H1 (cell line): ENCODE measurements at regions not wholly inside any gene's neighbourhood (a gene's known extent, or its start where the extent isn't known, plus 50 kb on each side); places are given as distances from the start of the nearest gene placed in this dataset.

ENCODE experiments used
- CTCF ChIA-PET: fragments of 300-600 bp; sonication (Branson Sonifier 250); formaldehyde crosslinking; loops from one replicate; lab custom pipeline; 2021; ENCODE audit not compliant: partially characterized antibody; lab: Charles Lee
- POLR2A ChIA-PET: fragments of 300-600 bp; sonication (Branson Sonifier 250); formaldehyde crosslinking; loops from one replicate; lab custom pipeline; 2021; ENCODE audit warnings: inconsistent platforms; ENCODE audit not compliant: partially characterized antibody; lab: Charles Lee
- DNase-seq, 2 experiments: peaks; one replicate each; pipeline versions ENCODE4 v3.0.0 to v3.0.0-alpha.2; 2010 to 2022; ENCODE audit warnings: low spot score in 2 of 2, low read depth in 1 of 2, mixed read lengths in 1 of 2
- FAIRE-seq: peaks from 2 replicates; lab custom pipeline; 2011; peaks lifted over from hg19 to GRCh38; lab: Jason Lieb, UNC
- H2AFZ ChIP-seq: 2 replicates; pipeline ENCODE4 v1.8.1; 2012; ENCODE audit warnings: low read length, inconsistent platforms
- H2AK5ac ChIP-seq: 2 replicates; pipeline ENCODE4 v1.6.1; 2013; ENCODE audit warnings: low read depth, low read length
- H2BK120ac ChIP-seq: replicated peaks from 2 replicates; pipeline ENCODE3; 2013; ENCODE audit warnings: low read depth, low read length, inconsistent platforms
- H2BK12ac ChIP-seq: 2 replicates; pipeline ENCODE4 v1.6.1; 2013; ENCODE audit warnings: low read depth, low read length
- H2BK15ac ChIP-seq: 2 replicates; pipeline ENCODE4 v1.6.1; 2013; ENCODE audit warnings: low read length
- H2BK20ac ChIP-seq: 2 replicates; pipeline ENCODE4 v1.6.1; 2013; ENCODE audit warnings: low read length
- H2BK5ac ChIP-seq: 2 replicates; pipeline ENCODE4 v1.6.1; 2013; ENCODE audit warnings: low read depth, low read length
- H3K14ac ChIP-seq: 2 replicates; pipeline ENCODE4 v1.6.1; 2013; ENCODE audit warnings: inconsistent platforms; ENCODE audit not compliant: insufficient read length
- H3K18ac ChIP-seq: 2 replicates; pipeline ENCODE4 v1.6.1; 2013; ENCODE audit warnings: low read length; ENCODE audit errors: extremely low read depth
- H3K23ac ChIP-seq: 2 replicates; pipeline ENCODE4 v1.6.1; 2013; ENCODE audit warnings: inconsistent platforms; ENCODE audit not compliant: insufficient read length
- H3K23me2 ChIP-seq: 2 replicates; pipeline ENCODE4 v1.6.1; 2013; ENCODE audit warnings: low read depth, low read length
- H3K27ac ChIP-seq: 2 replicates; pipeline ENCODE4 v1.6.1; 2011; ENCODE audit warnings: low read depth, low read length, inconsistent platforms
- H3K27me3 ChIP-seq, 4 experiments: replicated peaks in 1 of 4; 1 replicate in 1 of 4; 2 replicates in 3 of 4; pipeline versions ENCODE4 v1.6.1 to v1.8.1; 2011 to 2013; ENCODE audit warnings: low read length in 3 of 4, mild to moderate bottlenecking in 3 of 4, inconsistent platforms in 2 of 4, mixed read lengths in 2 of 4, moderate library complexity in 1 of 4; ENCODE audit not compliant: control insufficient read depth in 3 of 4, insufficient read depth in 3 of 4; ENCODE audit errors: extremely low read depth in 1 of 4
- H3K36me3 ChIP-seq, 4 experiments: 2 replicates each; pipeline versions ENCODE4 v1.6.1 to v1.8.1; 2011 to 2013; ENCODE audit warnings: mild to moderate bottlenecking in 4 of 4, low read length in 3 of 4, moderate library complexity in 2 of 4, control low read depth in 1 of 4, inconsistent platforms in 1 of 4; ENCODE audit not compliant: insufficient read depth in 4 of 4, control insufficient read depth in 2 of 4
- H3K4ac ChIP-seq: replicated peaks from 2 replicates; pipeline ENCODE3; 2013; ENCODE audit warnings: low read length, low read depth, mixed read lengths, inconsistent platforms; ENCODE audit not compliant: insufficient read length
- H3K4me1 ChIP-seq, 4 experiments: replicated peaks in 1 of 4; 1 replicate in 1 of 4; 2 replicates in 3 of 4; pipeline versions ENCODE4 v1.6.1 to v1.8.1; 2011 to 2013; ENCODE audit warnings: low read length in 3 of 4, inconsistent platforms in 2 of 4, mixed read lengths in 1 of 4; ENCODE audit not compliant: insufficient read depth in 4 of 4, control insufficient read depth in 3 of 4
- H3K4me2 ChIP-seq, 2 experiments: 2 replicates each; pipeline versions ENCODE4 v1.6.1 to v1.8.1; 2011 to 2013; ENCODE audit warnings: low read depth in 2 of 2, low read length in 2 of 2, control low read depth in 1 of 2, inconsistent platforms in 1 of 2, mild to moderate bottlenecking in 1 of 2; ENCODE audit not compliant: insufficient read depth in 1 of 2
- H3K4me3 ChIP-seq, 4 experiments: fragments of 200-600, 300-600 bp in 1 of 4; sonication (generic), shearing (Covaris generic), sonication (Bioruptor Twin) in 1 of 4; 2 replicates each; pipeline versions ENCODE4 v1.5.1 to v1.8.1; 2011 to 2016; ENCODE audit warnings: low read length in 4 of 4, low read depth in 3 of 4, control low read depth in 2 of 4, inconsistent platforms in 2 of 4, mild to moderate bottlenecking in 2 of 4, mixed read lengths in 1 of 4, moderate library complexity in 1 of 4; ENCODE audit not compliant: insufficient read depth in 2 of 4; ENCODE audit errors: extremely low read depth in 1 of 4
- H3K56ac ChIP-seq: replicated peaks from 2 replicates; pipeline ENCODE3; 2013; ENCODE audit warnings: low read depth, mild to moderate bottlenecking, mixed read lengths, low read length, inconsistent platforms; ENCODE audit not compliant: insufficient read length
- H3K79me1 ChIP-seq: 2 replicates; pipeline ENCODE4 v1.6.1; 2013; ENCODE audit warnings: low read depth, low read length, control low read depth
- H3K79me2 ChIP-seq, 2 experiments: 2 replicates each; pipeline versions ENCODE4 v1.6.1 to v1.8.1; 2012 to 2013; ENCODE audit warnings: low read length in 2 of 2, mild to moderate bottlenecking in 2 of 2, inconsistent platforms in 1 of 2; ENCODE audit not compliant: insufficient read depth in 2 of 2, control insufficient read depth in 1 of 2
- H3K9ac ChIP-seq, 4 experiments: replicated peaks in 1 of 4; 1 replicate in 1 of 4; 2 replicates in 3 of 4; pipeline versions ENCODE4 v1.6.1 to v1.8.1; 2011 to 2013; ENCODE audit warnings: low read depth in 3 of 4, low read length in 3 of 4, control low read depth in 2 of 4, mild to moderate bottlenecking in 2 of 4, moderate library complexity in 2 of 4, inconsistent platforms in 1 of 4; ENCODE audit errors: extremely low read depth in 1 of 4
- H3K9me3 ChIP-seq, 2 experiments: 2 replicates each; pipeline versions ENCODE4 v1.6.1 to v1.8.1; 2012 to 2013; ENCODE audit warnings: mild to moderate bottlenecking in 2 of 2, moderate library complexity in 2 of 2, control low read depth in 1 of 2, inconsistent platforms in 1 of 2, low read depth in 1 of 2, low read length in 1 of 2, mixed read lengths in 1 of 2; ENCODE audit not compliant: insufficient read depth in 2 of 2
- H4K20me1 ChIP-seq, 2 experiments: replicated peaks in 1 of 2; 2 replicates each; pipeline versions ENCODE3 to v1.8.1; 2011 to 2013; ENCODE audit warnings: inconsistent platforms in 2 of 2, low read length in 2 of 2, mild to moderate bottlenecking in 1 of 2; ENCODE audit not compliant: insufficient read depth in 2 of 2, control insufficient read depth in 1 of 2
- H4K5ac ChIP-seq: 2 replicates; pipeline ENCODE4 v1.6.1; 2013; ENCODE audit warnings: low read length, low read depth, mixed read lengths, inconsistent platforms; ENCODE audit not compliant: insufficient read length
- H4K8ac ChIP-seq: 2 replicates; pipeline ENCODE4 v1.8.0; 2013; ENCODE audit warnings: mild to moderate bottlenecking, moderate library complexity, low read length, inconsistent platforms; ENCODE audit not compliant: insufficient read depth; ENCODE audit errors: extremely low read depth
- H4K91ac ChIP-seq: replicated peaks from 2 replicates; pipeline ENCODE3; 2013; ENCODE audit warnings: low read length, mixed read lengths, inconsistent platforms; ENCODE audit not compliant: insufficient read length
- POLR2A ChIP-seq, 2 experiments: IDR thresholded peaks; 1 replicate in 1 of 2; 2 replicates in 1 of 2; pipeline ENCODE4 v1.6.1; 2011; ENCODE audit warnings: low read depth in 2 of 2, low read length in 2 of 2, mild to moderate bottlenecking in 2 of 2; ENCODE audit errors: control extremely low read depth in 1 of 2
- POU5F1 ChIP-seq: IDR thresholded peaks from 2 replicates; pipeline ENCODE4 v1.6.1; 2011; ENCODE audit warnings: low read depth, mild to moderate bottlenecking, low read length, moderate library complexity
- RFX5 ChIP-seq: IDR thresholded peaks from 2 replicates; pipeline ENCODE4 v1.6.1; 2011; ENCODE audit warnings: low read depth, low read length, improper control_type of control experiment, borderline replicate concordance
- SIN3A ChIP-seq, 2 experiments: IDR thresholded peaks in 1 of 2; conservative IDR thresholded peaks in 1 of 2; 2 replicates each; pipeline ENCODE4 v1.6.1; 2011 to 2012; ENCODE audit warnings: low read length in 2 of 2, improper control_type of control experiment in 1 of 2, low read depth in 1 of 2, mild to moderate bottlenecking in 1 of 2
- SIX5 ChIP-seq: IDR thresholded peaks from 2 replicates; pipeline ENCODE4 v1.6.1; 2011; ENCODE audit warnings: mild to moderate bottlenecking, low read depth, low read length
- SP1 ChIP-seq: IDR thresholded peaks from 2 replicates; pipeline ENCODE4 v1.6.1; 2011; ENCODE audit warnings: low read depth, low read length
- TAF1 ChIP-seq: IDR thresholded peaks from 2 replicates; pipeline ENCODE4 v1.6.1; 2011; ENCODE audit warnings: mild to moderate bottlenecking, low read depth, low read length
- whole genome bisulfite sequencing, 2 experiments: shearing (Covaris generic) in 1 of 2; methylation state at CpG; one replicate each; pipeline versions ENCODE4 v1.1.6 to v1.1.7; 2013 to 2015; ENCODE audit warnings: low lambda C conversion rate in 2 of 2, mixed read lengths in 2 of 2, inconsistent platforms in 1 of 2, low coverage in 1 of 2, missing lambda C conversion rate in 1 of 2; ENCODE audit not compliant: insufficient replicate concordance in 2 of 2, insufficient coverage in 1 of 2, insufficient read length in 1 of 2; ENCODE audit errors: extremely low coverage in 1 of 2, missing lambda C conversion rate in 1 of 2; 5-methylcytosine and 5-hydroxymethylcytosine counted together

GRCh38 chr4:27931584-27931983 lies 1070.9 kb downstream of the STIM2 start:
- no peak overlapping the region for H4K91ac ChIP-seq
- DNase-seq (no peak), FAIRE-seq (no peak)
- no peak overlapping the region for H3K4me3 ChIP-seq
- no peaks in the 10 kb centered on the region for H3K27me3 ChIP-seq
- H3K9ac ChIP-seq, result no peak overlapping the region
- H2BK5ac ChIP-seq, result no peak overlapping the region
- no peaks in the 10 kb centered on the region for H4K20me1 ChIP-seq
- H3K9me3 ChIP-seq, result no peaks in the 10 kb centered on the region
- no peak overlapping the region for H2AFZ ChIP-seq
- POLR2A ChIA-PET, result no interaction called here
- H3K18ac ChIP-seq, result no peak overlapping the region
- no peak overlapping the region for H3K4me2 ChIP-seq
- H3K27ac ChIP-seq, result no peak overlapping the region
- H2BK20ac ChIP-seq, result no peak overlapping the region
- no peak overlapping the region for H3K23ac ChIP-seq
- H3K79me2 ChIP-seq, result no peaks in the 10 kb centered on the region
- CTCF ChIA-PET, result no interaction called here
- no peaks in the 10 kb centered on the region for H3K36me3 ChIP-seq
- H2AK5ac ChIP-seq, result no peak overlapping the region
- no peak overlapping the region for H3K56ac ChIP-seq
- H3K4me1 ChIP-seq, result no peaks in the 10 kb centered on the region
- H3K4ac ChIP-seq, result no peak overlapping the region
- no peaks in the 10 kb centered on the region for H3K79me1 ChIP-seq
- 87% methylated on average over 1 of the region's 1 CpG; no CpG with 5 or more reads in 1 of the 2 experiments for WGBS, 2 experiments
- H4K8ac ChIP-seq, result no peak overlapping the region
- no peak overlapping the region for H4K5ac ChIP-seq
- no peaks in the 10 kb centered on the region for H3K23me2 ChIP-seq
- H3K14ac ChIP-seq, result no peak overlapping the region
- H2BK120ac ChIP-seq, result no peak overlapping the region
- H2BK12ac ChIP-seq, result no peak overlapping the region
- no peak overlapping the region for H2BK15ac ChIP-seq
- TF ChIP-seq POU5F1 (no peak), SP1 (no peak), SIN3A (conservative IDR thresholded peaks at IDR 0.05 in 1 of 2, IDR thresholded peaks at IDR 0.05 in 1 of 2; ENCODE audit: low read depth in 1 of 2, low read length in 2 of 2) (no peak), POLR2A (IDR thresholded peaks at IDR 0.05; ENCODE audit: control extremely low read depth in 1 of 2, low read depth in 2 of 2, low read length in 2 of 2) (no peak), RFX5 (no peak), TAF1 (no peak), SIX5 (no peak)
